Activated B cell treated with CpG ODN at 0.5 μM for 24 hours (primary cell): ENCODE measurements at regions not wholly inside any gene's neighbourhood (a gene's known extent, or its start where the extent isn't known, plus 50 kb on each side); places are given as distances from the start of the nearest gene placed in this dataset.

Source experiments
- ATAC-seq: fragments of 200-7000 bp; cut with Tn5 transposase; one replicate; pipeline ENCODE4 v1.10.0; 2021; ENCODE audit warnings: low read depth, mild to moderate bottlenecking, moderate library complexity
- CTCF ChIA-PET: fragments of 350-600 bp; sonication (Branson Sonifier 250); formaldehyde crosslinking; loops from one replicate; lab custom pipeline; 2021; ENCODE audit warnings: antibody characterized with exemption; lab: Charles Lee
- POLR2A ChIA-PET: fragments of 350-600 bp; sonication (Branson Sonifier 250); formaldehyde crosslinking; loops from one replicate; lab custom pipeline; 2021; ENCODE audit warnings: antibody characterized with exemption; lab: Charles Lee
- DNase-seq: peaks from one replicate; pipeline ENCODE4 v3.0.0; 2022
- H3K27ac Mint-ChIP-seq: one replicate; pipeline ENCODE4 v1.8.0; 2020; ENCODE audit warnings: mixed read lengths
- H3K27me3 Mint-ChIP-seq: one replicate; pipeline ENCODE4 v1.8.0; 2021; ENCODE audit warnings: mixed read lengths
- H3K36me3 Mint-ChIP-seq: one replicate; pipeline ENCODE4 v1.8.0; 2021; ENCODE audit warnings: low read depth, mixed read lengths
- H3K4me1 Mint-ChIP-seq: one replicate; pipeline ENCODE4 v1.8.0; 2021; ENCODE audit warnings: mixed read lengths
- H3K4me3 Mint-ChIP-seq: one replicate; pipeline ENCODE4 v1.8.0; 2020; ENCODE audit warnings: mild to moderate bottlenecking, mixed read lengths
- H3K9me3 Mint-ChIP-seq: one replicate; pipeline ENCODE4 v1.8.0; 2020; ENCODE audit warnings: mixed read lengths
- CTCF ChIP-seq: fragments of 200-600 bp; IDR thresholded peaks from one replicate; pipeline ENCODE4 v1.8.0; 2022; ENCODE audit warnings: antibody characterized with exemption, mild to moderate bottlenecking
- intact Hi-C: fragments of 100-400 bp; cut with micrococcal nuclease; formaldehyde crosslinking; loops from one replicate; pipeline ENCODE4 v1.15.1; 2024

GRCh38 chr12:77535734-77536133, 295.0 kb upstream of the NAV3 start:
- intact Hi-C loops, result no loop called here
- H3K9me3 Mint-ChIP-seq, result no peaks in the 10 kb centered on the region
- H3K4me3 Mint-ChIP-seq, result no peak overlapping the region
- H3K27me3 Mint-ChIP-seq, result no peaks in the 10 kb centered on the region
- CTCF ChIA-PET, result no interaction called here
- DNase-seq (no peak), ATAC-seq (no peak)
- no peak overlapping the region for H3K27ac Mint-ChIP-seq
- TF ChIP-seq CTCF, result no peak
- POLR2A ChIA-PET, result no interaction called here
- H3K4me1 Mint-ChIP-seq, result no peaks in the 10 kb centered on the region
- no peaks in the 10 kb centered on the region for H3K36me3 Mint-ChIP-seq

DNA sequence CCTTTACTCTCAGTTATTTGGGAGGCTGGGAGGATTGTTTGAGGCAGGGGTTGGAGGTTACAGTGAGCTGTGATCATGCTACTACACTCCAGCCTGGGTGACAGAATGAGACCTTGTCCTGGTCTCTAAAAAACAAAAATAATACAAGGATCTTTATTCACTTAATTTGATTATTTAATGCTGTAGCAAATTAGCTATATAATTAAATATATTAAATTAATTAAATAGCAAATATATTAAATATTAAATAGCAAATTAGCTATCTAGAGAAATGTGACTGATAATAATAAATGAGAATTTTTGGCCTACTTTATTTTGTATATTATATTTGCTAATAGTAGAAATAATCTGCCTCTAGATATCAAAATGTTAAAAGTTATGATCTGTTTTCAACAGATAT, 298.8 kb upstream of the NAV3 start:
- Mint-ChIP-seq H3K4me1 (no peaks in the 10 kb centered on the region), H3K36me3 (no peaks in the 10 kb centered on the region), H3K27me3 (no peaks in the 10 kb centered on the region), H3K4me3 (no peak overlapping the region), H3K27ac (no peak overlapping the region), H3K9me3 (peaks cover 9% of the 10 kb centered on the region)
- POLR2A ChIA-PET, result no interaction called here
- DNase-seq, result no peak
- no peak for ATAC-seq
- no peak for TF ChIP-seq CTCF
- intact Hi-C loops, result no loop called here
- CTCF ChIA-PET, result no interaction called here

DNA sequence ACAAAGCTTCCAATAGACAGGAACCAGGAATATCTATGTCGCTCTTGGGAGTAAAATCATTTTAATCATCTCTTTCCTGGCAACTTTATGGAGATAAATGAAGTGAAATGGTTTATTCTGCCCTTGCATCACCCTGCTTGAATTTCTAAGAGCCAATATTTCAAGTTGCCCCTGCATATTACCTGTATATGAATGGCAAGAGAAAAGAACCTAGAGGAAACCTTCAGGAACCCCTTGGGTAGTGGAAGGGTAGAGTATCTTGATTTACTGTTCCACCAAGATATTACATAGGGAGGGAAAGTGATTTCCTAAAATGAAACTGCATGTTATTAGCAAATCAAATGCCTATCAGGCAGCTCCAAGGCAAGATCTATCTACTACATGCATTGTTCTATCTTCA, 308.4 kb upstream of the NAV3 start:
- intact Hi-C loops, result no loop called here

DNA sequence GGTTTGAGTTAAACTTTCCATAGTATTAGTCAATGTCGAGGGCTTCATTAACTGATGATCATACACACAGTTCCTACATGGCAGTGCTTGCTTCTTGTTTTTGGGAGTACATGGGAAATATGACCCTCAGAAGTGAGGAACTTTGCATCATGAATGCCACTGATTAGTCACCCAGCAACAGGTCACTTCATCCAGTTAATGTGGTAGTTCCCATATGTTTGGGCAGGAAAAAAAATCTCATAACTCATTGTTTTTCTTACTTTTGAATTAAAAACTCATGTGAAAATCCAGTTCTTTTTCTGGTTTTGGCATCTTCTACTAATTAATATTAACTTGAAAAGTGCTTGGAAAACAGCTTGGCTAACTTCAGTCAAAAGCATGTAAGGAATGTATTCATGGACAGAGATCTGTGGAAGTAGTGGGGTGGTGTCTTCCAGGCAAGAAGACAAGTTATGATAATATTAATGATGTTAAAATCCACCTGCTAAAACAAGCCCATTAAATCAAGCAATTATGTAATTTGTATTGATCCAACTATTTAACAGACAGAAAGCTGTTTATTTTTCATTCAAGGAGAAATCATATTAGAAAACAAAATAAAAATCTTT, 309.1 kb upstream of the NAV3 start:
- no peaks in the 10 kb centered on the region for H3K9me3 Mint-ChIP-seq
- H3K4me3 Mint-ChIP-seq, result no peak overlapping the region
- no peaks in the 10 kb centered on the region for H3K36me3 Mint-ChIP-seq
- intact Hi-C loops, result no loop called here
- H3K27me3 Mint-ChIP-seq, result no peaks in the 10 kb centered on the region
- TF ChIP-seq CTCF, result no peak
- H3K27ac Mint-ChIP-seq, result no peak overlapping the region
- ATAC-seq (no peak), DNase-seq (no peak)
- POLR2A ChIA-PET, result no interaction called here
- H3K4me1 Mint-ChIP-seq, result no peaks in the 10 kb centered on the region
- CTCF ChIA-PET, result no interaction called here

More for the DNA sequence above, 308.4 kb upstream of the NAV3 start:
- ATAC-seq (no peak), DNase-seq (no peak)
- no peaks in the 10 kb centered on the region for H3K9me3 Mint-ChIP-seq
- no peaks in the 10 kb centered on the region for H3K4me1 Mint-ChIP-seq
- H3K27ac Mint-ChIP-seq, result no peak overlapping the region
- ChIA-PET POLR2A (no interaction called here), CTCF (no interaction called here)
- H3K4me3 Mint-ChIP-seq, result no peak overlapping the region
- H3K27me3 Mint-ChIP-seq, result no peaks in the 10 kb centered on the region
- no peak for TF ChIP-seq CTCF
- no peaks in the 10 kb centered on the region for H3K36me3 Mint-ChIP-seq

DNA sequence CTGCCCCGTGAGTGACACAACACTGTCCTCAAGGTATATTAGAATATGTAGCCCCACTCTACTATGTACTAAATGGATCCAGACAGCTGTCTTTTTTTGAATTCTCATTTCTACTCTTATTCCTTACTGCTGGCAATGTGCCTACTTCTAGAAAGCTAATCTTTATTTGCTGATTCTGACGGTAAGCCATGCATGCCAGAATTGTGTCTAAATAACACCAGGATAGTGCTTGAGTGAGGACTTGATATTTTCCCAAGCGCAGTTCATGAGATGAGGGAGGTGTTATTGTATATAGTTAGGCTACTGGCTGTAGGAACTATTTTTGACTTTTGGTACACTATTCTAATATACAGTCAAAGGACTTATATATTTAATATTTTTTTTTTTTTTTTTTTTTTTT, 316.2 kb upstream of the NAV3 start:
- DNase-seq (no peak), ATAC-seq (no peak)
- Mint-ChIP-seq H3K36me3 (no peaks in the 10 kb centered on the region), H3K9me3 (no peaks in the 10 kb centered on the region), H3K4me1 (no peaks in the 10 kb centered on the region), H3K27ac (no peak overlapping the region), H3K27me3 (no peaks in the 10 kb centered on the region), H3K4me3 (no peak overlapping the region)
- intact Hi-C loops, result no loop called here
- POLR2A ChIA-PET, result no interaction called here
- TF ChIP-seq CTCF, result no peak
- CTCF ChIA-PET, result no interaction called here
